ENCODE measurements at regions not wholly inside any gene's neighbourhood (a gene's known extent, or its start where the extent isn't known, plus 50 kb on each side); places are given as distances from the start of the nearest gene placed in this dataset.

DNA sequence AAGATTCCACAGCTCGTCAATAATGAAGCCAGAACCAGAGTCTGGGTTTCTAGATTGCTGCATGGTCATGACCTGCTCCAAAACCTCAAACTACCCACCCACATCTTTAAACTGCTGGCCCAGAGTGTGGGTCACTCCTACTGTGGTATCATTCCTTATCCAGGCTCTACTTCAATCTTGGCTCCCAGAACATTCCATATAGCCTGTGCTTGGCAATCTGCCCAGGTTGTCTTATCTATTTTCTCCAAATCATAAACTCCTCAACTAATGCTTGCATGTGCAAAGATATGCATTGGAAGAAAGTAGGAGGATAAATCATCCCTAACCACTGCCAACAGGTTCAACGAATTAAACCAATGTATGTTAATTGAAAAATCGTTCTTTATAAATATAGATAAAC, 169.7 kb downstream of the ANXA2 start:
- TF ChIP-seq, protein P1, sequence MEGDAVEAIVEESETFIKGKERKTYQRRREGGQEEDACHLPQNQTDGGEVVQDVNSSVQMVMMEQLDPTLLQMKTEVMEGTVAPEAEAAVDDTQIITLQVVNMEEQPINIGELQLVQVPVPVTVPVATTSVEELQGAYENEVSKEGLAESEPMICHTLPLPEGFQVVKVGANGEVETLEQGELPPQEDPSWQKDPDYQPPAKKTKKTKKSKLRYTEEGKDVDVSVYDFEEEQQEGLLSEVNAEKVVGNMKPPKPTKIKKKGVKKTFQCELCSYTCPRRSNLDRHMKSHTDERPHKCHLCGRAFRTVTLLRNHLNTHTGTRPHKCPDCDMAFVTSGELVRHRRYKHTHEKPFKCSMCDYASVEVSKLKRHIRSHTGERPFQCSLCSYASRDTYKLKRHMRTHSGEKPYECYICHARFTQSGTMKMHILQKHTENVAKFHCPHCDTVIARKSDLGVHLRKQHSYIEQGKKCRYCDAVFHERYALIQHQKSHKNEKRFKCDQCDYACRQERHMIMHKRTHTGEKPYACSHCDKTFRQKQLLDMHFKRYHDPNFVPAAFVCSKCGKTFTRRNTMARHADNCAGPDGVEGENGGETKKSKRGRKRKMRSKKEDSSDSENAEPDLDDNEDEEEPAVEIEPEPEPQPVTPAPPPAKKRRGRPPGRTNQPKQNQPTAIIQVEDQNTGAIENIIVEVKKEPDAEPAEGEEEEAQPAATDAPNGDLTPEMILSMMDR (IDR thresholded peaks at IDR 0.05): no peak
- no peaks in the 10 kb centered on the region for H3K9me3 Mint-ChIP-seq (ENCODE audit: low read depth)
- H3K27me3 Mint-ChIP-seq (ENCODE audit: low read depth): peaks cover 41% of the 10 kb centered on the region
- H3K4me3 Mint-ChIP-seq (ENCODE audit: unreplicated experiment): no peak overlapping the region
- H3K27ac Mint-ChIP-seq (ENCODE audit: unreplicated experiment): no peak overlapping the region
- no peaks in the 10 kb centered on the region for H3K36me3 Mint-ChIP-seq (ENCODE audit: low read depth)
- no peaks in the 10 kb centered on the region for H3K4me1 Mint-ChIP-seq (ENCODE audit: low read depth)
- DNase-seq (ENCODE audit: low spot score): no peak

DNA sequence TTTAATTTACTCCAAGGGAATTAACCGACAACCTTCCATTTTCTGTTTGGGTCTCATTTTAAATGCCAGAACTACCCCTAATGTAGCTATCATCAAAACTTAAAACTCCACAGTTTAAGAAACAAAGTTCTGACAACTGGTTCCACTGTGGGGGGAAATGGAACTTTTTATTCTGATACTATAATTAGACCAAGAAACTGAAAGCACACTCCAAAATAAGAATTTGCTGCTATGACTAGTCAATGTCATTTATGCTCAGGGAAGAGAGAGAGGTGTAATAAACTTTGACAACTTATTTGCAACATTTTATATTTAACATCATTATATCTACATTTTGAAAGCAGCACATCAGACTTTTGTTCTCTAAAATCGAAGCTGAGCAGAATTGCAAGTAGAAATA, 169.2 kb downstream of the ANXA2 start:
- Mint-ChIP-seq H3K4me1 (ENCODE audit: low read depth) (no peaks in the 10 kb centered on the region), H3K36me3 (ENCODE audit: low read depth) (no peaks in the 10 kb centered on the region), H3K27me3 (ENCODE audit: low read depth) (peaks cover 41% of the 10 kb centered on the region), H3K27ac (ENCODE audit: unreplicated experiment) (no peak overlapping the region), H3K4me3 (ENCODE audit: unreplicated experiment) (no peak overlapping the region), H3K9me3 (ENCODE audit: low read depth) (no peaks in the 10 kb centered on the region)
- DNase-seq (ENCODE audit: low spot score): no peak
- TF ChIP-seq, protein P1 (IDR thresholded peaks at IDR 0.05): no peak

DNA sequence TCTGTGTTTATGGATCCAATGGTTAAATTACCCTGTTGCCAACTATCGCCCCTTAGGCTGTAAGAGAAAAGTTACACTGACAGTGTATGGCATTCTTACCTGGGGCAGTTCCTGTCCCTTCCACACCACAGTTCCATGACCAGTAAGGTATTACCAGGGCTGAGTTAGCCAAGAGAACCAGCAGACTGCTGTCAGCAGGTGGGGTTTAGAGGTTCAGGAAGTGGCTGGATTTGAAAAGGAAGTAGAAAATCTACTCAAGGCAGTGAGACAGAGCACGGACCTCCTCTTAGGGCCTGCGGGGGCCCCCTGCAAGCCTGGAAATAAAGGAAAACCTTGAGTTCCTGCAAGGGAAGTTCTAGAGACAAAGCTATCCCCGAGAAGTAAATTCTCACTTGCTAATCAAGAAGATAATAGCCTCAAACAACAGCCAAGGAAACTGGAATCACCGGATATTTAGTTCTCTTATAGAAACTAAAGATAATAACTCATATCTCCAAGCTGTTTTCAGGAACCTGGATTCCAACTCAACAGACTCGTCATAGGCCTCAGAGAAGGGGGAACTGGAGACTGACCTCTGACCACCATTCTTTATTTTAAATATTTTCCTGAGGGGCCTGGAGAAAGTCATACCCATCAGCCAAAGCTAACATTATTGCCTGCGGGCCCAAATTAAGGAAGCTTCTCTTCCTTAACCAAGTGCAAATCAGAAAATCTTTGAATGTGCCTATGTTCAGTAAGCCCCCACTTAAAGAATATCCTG, 161.7 kb downstream of the ANXA2 start:
- H3K4me1 Mint-ChIP-seq (ENCODE audit: low read depth): no peaks in the 10 kb centered on the region
- H3K36me3 Mint-ChIP-seq (ENCODE audit: low read depth): no peaks in the 10 kb centered on the region
- no peak for DNase-seq (ENCODE audit: low spot score)
- TF ChIP-seq, protein P1 (IDR thresholded peaks at IDR 0.05): no peak
- H3K4me3 Mint-ChIP-seq (ENCODE audit: unreplicated experiment): no peak overlapping the region
- peaks cover 3% of the 10 kb centered on the region for H3K9me3 Mint-ChIP-seq (ENCODE audit: low read depth)
- no peak overlapping the region for H3K27ac Mint-ChIP-seq (ENCODE audit: unreplicated experiment)
- peaks cover 28% of the 10 kb centered on the region for H3K27me3 Mint-ChIP-seq (ENCODE audit: low read depth)

DNA sequence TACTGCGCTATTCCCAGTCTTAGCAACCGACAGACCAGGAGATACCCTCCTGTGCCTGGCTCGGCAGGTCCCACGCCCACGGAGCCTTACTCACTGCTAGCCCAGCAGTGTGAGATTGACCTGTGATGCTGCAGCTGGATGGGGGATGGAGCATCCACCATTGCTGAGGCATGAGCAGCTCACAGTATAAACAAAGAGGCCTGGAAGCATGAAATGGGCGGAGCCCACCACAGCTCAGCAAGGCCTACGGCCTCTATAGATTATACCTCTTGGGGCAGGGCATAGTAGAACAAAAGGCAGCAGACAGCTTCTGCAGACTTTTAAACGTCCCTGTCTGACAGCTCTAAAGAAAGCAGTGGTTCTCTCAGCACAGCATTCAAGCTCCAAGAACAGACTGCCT, 160.3 kb downstream of the ANXA2 start:
- Mint-ChIP-seq H3K36me3 (ENCODE audit: low read depth) (no peaks in the 10 kb centered on the region), H3K27me3 (ENCODE audit: low read depth) (peaks cover 27% of the 10 kb centered on the region), H3K4me3 (ENCODE audit: unreplicated experiment) (no peak overlapping the region), H3K27ac (ENCODE audit: unreplicated experiment) (no peak overlapping the region), H3K9me3 (ENCODE audit: low read depth) (peaks cover 9% of the 10 kb centered on the region), H3K4me1 (ENCODE audit: low read depth) (no peaks in the 10 kb centered on the region)
- TF ChIP-seq, protein P1 (IDR thresholded peaks at IDR 0.05): no peak
- DNase-seq (ENCODE audit: low spot score): no peak

DNA sequence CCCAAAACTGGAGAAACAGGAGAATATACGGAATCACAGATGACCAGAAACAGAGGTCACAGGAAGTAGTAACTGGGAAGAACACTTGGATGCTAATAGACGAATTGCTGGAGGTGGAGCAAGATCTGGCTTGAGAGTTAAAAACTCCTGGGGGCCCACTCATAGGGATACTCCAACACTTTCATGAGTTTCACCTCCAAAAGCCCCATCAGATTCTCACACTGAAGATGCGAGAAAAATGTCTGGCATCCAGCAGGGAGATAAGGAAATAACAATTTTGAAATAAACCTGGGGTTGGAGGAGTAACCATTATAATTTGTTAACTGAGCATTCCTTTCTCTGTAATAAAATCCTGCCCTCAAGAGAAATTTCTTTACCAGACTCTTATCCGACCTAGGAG, 154.0 kb downstream of the ANXA2 start:
- no peak for DNase-seq (ENCODE audit: low spot score)
- peaks cover 9% of the 10 kb centered on the region for H3K9me3 Mint-ChIP-seq (ENCODE audit: low read depth)
- TF ChIP-seq, protein P1 (IDR thresholded peaks at IDR 0.05): no peak
- H3K4me3 Mint-ChIP-seq (ENCODE audit: unreplicated experiment): no peak overlapping the region
- H3K27ac Mint-ChIP-seq (ENCODE audit: unreplicated experiment): no peak overlapping the region
- H3K36me3 Mint-ChIP-seq (ENCODE audit: low read depth): no peaks in the 10 kb centered on the region
- peaks cover 42% of the 10 kb centered on the region for H3K27me3 Mint-ChIP-seq (ENCODE audit: low read depth)
- H3K4me1 Mint-ChIP-seq (ENCODE audit: low read depth): no peaks in the 10 kb centered on the region
